T-helper 17 cell (primary cell): ENCODE measurements at regions not wholly inside any gene's neighbourhood (a gene's known extent, or its start where the extent isn't known, plus 50 kb on each side); places are given as distances from the start of the nearest gene placed in this dataset.

Experiments
- ATAC-seq: fragments of 150-1000 bp; cut with Tn5 transposase; 2 replicates; pipeline ENCODE4 v1.10.0; 2021; ENCODE audit warnings: mild to moderate bottlenecking, moderate library complexity
- DNase-seq, 3 donors: peaks; one replicate each; pipeline versions ENCODE4 v3.0.0 to v3.0.0-alpha.2; 2020 to 2021
- H3K9me3 ChIP-seq: one replicate; pipeline ENCODE4 v1.7.0; 2013; ENCODE audit warnings: low read length, mild to moderate bottlenecking; ENCODE audit not compliant: control insufficient read depth, poor library complexity, severe bottlenecking
- H3K27ac Mint-ChIP-seq: one replicate; pipeline ENCODE4 v1.8.0; 2022; ENCODE audit warnings: mild to moderate bottlenecking, moderate library complexity, mixed read lengths
- H3K27me3 Mint-ChIP-seq: one replicate; pipeline ENCODE4 v1.8.0; 2022; ENCODE audit warnings: mixed read lengths
- H3K36me3 Mint-ChIP-seq: one replicate; pipeline ENCODE4 v1.8.0; 2022; ENCODE audit warnings: low read depth, mixed read lengths
- H3K4me1 Mint-ChIP-seq: one replicate; pipeline ENCODE4 v1.8.0; 2022; ENCODE audit warnings: mild to moderate bottlenecking, mixed read lengths
- H3K4me3 Mint-ChIP-seq: one replicate; pipeline ENCODE4 v1.8.0; 2022; ENCODE audit warnings: mild to moderate bottlenecking, moderate library complexity, mixed read lengths

GRCh38 chr7:4406288-4407058 is 275.6 kb upstream of the FOXK1 start:
- no peaks in the 10 kb centered on the region for H3K9me3 ChIP-seq
- no peaks in the 10 kb centered on the region for H3K36me3 Mint-ChIP-seq
- no peaks in the 10 kb centered on the region for H3K4me1 Mint-ChIP-seq
- no peaks in the 10 kb centered on the region for H3K27me3 Mint-ChIP-seq
- H3K4me3 Mint-ChIP-seq, result no peak overlapping the region
- no peak overlapping the region for H3K27ac Mint-ChIP-seq
- ATAC-seq, result no peak
- no peak for DNase-seq

DNA sequence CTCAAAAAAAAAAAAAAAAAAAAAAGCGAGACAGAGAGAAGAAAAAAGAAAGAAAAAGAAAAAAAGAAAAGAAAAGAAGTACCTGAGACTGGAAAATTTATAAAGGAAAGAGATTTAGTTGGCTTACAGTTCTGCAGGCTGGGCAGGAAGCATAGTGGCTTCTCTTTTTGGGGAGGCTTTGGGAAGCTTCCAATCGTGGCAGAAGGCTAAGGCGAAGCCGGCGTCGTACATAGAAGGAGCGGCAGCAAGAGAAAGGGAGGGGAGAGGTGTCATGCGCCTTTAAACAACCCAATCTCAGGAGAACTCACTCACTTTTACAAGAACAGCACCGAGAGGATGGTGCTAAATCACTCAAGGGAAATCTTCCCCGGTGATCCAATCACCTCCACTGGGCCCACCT is 272.1 kb upstream of the FOXK1 start:
- H3K27me3 Mint-ChIP-seq, result no peaks in the 10 kb centered on the region
- no peaks in the 10 kb centered on the region for H3K36me3 Mint-ChIP-seq
- no peak for DNase-seq
- no peak overlapping the region for H3K27ac Mint-ChIP-seq
- H3K9me3 ChIP-seq, result no peaks in the 10 kb centered on the region
- no peak overlapping the region for H3K4me3 Mint-ChIP-seq
- no peak for ATAC-seq
- H3K4me1 Mint-ChIP-seq, result no peaks in the 10 kb centered on the region

- ATAC-seq, result no peak
- Mint-ChIP-seq H3K27me3 (no peaks in the 10 kb centered on the region), H3K4me3 (no peak overlapping the region)
These were observed 265.6 kb upstream of the FOXK1 start for GRCh38 chr7:4416396-4417056.

DNA sequence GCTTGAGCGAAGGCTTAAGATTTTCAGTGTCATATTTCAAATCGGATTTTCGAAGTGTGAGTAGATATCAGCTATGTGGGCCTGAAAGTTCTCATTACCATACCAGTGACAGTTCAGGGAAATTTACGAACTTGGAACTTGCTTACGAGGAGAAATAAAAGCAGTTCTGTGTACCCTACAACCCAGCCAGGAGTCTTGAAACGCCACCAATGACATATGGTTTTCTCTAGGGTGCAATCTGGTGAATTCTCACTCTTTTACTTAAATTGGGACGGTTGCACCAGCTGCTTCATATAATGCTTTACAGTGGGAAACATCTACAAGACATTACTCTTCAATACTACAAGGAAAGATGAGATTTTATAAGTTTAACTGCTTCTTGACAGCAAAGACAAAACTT is 253.6 kb upstream of the FOXK1 start:
- no peak overlapping the region for H3K27ac Mint-ChIP-seq
- H3K4me3 Mint-ChIP-seq, result no peak overlapping the region
- H3K36me3 Mint-ChIP-seq, result peaks cover 2% of the 10 kb centered on the region
- ATAC-seq, result no peak
- peaks cover 12% of the 10 kb centered on the region for H3K27me3 Mint-ChIP-seq
- no peaks in the 10 kb centered on the region for H3K4me1 Mint-ChIP-seq
- H3K9me3 ChIP-seq, result no peaks in the 10 kb centered on the region
- no peak for DNase-seq

More at GRCh38 chr7:4416396-4417056, 265.6 kb upstream of the FOXK1 start:
- H3K9me3 ChIP-seq, result no peaks in the 10 kb centered on the region
- H3K27ac Mint-ChIP-seq, result no peak overlapping the region
- no peak for DNase-seq
- H3K36me3 Mint-ChIP-seq, result no peaks in the 10 kb centered on the region
- H3K4me1 Mint-ChIP-seq, result no peaks in the 10 kb centered on the region

GRCh38 chr7:4430227-4430626 is 251.9 kb upstream of the FOXK1 start:
- DNase-seq, result no peak
- H3K27me3 Mint-ChIP-seq, result peaks cover 15% of the 10 kb centered on the region
- H3K9me3 ChIP-seq, result no peaks in the 10 kb centered on the region
- H3K36me3 Mint-ChIP-seq, result peaks cover 2% of the 10 kb centered on the region
- no peaks in the 10 kb centered on the region for H3K4me1 Mint-ChIP-seq
- no peak for ATAC-seq
- H3K27ac Mint-ChIP-seq, result no peak overlapping the region
- H3K4me3 Mint-ChIP-seq, result no peak overlapping the region

GRCh38 chr7:4434306-4434705 is 247.8 kb upstream of the FOXK1 start:
- H3K4me1 Mint-ChIP-seq, result no peaks in the 10 kb centered on the region
- peaks cover 29% of the 10 kb centered on the region for H3K27me3 Mint-ChIP-seq

GRCh38 chr7:4436361-4436895 is 245.7 kb upstream of the FOXK1 start:
- Mint-ChIP-seq H3K4me1 (no peaks in the 10 kb centered on the region), H3K27ac (no peak overlapping the region), H3K4me3 (no peak overlapping the region), H3K36me3 (no peaks in the 10 kb centered on the region), H3K27me3 (peaks cover 29% of the 10 kb centered on the region)
- no peaks in the 10 kb centered on the region for H3K9me3 ChIP-seq
- DNase-seq (no peak), ATAC-seq (no peak)

More at GRCh38 chr7:4434306-4434705, 247.8 kb upstream of the FOXK1 start:
- no peak overlapping the region for H3K4me3 Mint-ChIP-seq
- no peaks in the 10 kb centered on the region for H3K36me3 Mint-ChIP-seq
- no peaks in the 10 kb centered on the region for H3K9me3 ChIP-seq
- H3K27ac Mint-ChIP-seq, result no peak overlapping the region
- ATAC-seq, result no peak
- DNase-seq, result no peak

DNA sequence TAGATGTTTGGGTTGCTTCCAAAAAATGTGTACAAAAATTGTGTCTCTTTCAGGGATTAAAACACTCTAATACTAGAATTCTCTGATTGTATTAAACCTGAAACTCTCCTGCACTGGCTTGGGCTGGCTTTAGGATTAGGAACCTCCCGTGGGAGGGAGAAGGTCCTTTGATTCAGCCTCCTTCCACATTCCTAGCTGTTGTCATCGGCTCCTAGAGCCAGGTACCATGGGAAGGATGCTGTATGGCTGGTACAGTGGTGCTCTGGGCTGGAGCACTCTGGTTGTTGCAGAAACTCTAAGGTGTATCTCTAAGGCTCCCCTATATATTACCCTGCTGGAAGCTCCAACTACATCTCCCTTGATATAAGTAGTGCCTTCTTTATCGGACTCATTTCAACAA is 245.2 kb upstream of the FOXK1 start:
- ATAC-seq (no peak), DNase-seq (no peak)
- H3K4me3 Mint-ChIP-seq, result no peak overlapping the region
- H3K9me3 ChIP-seq, result no peaks in the 10 kb centered on the region
- H3K27ac Mint-ChIP-seq, result no peak overlapping the region
- H3K4me1 Mint-ChIP-seq, result no peaks in the 10 kb centered on the region
- peaks cover 29% of the 10 kb centered on the region for H3K27me3 Mint-ChIP-seq
- H3K36me3 Mint-ChIP-seq, result no peaks in the 10 kb centered on the region

DNA sequence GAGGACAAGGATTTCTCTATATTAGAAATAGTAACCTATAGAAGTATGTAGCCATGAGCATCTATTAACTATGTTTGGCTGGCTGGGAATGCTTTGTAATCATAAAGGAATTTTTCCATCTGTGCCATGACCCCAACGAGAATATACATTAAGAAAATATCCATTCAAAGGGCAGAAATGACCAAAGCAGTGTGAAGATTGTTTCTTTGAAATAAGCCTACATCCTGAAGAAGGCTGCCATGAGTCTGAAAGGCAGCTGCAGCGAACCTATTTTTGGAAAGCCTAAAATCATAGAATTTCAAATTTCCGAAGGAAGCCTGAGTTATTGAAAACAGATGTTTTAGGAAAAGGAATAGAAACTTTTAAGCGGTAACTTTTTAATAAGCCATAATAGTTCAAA is 244.2 kb upstream of the FOXK1 start:
- peaks cover 29% of the 10 kb centered on the region for H3K27me3 Mint-ChIP-seq
- no peak overlapping the region for H3K4me3 Mint-ChIP-seq
- H3K36me3 Mint-ChIP-seq, result no peaks in the 10 kb centered on the region
- H3K9me3 ChIP-seq, result no peaks in the 10 kb centered on the region
- ATAC-seq (no peak), DNase-seq (no peak)
- no peaks in the 10 kb centered on the region for H3K4me1 Mint-ChIP-seq
- no peak overlapping the region for H3K27ac Mint-ChIP-seq

- Mint-ChIP-seq H3K4me3 (no peak overlapping the region), H3K27me3 (peaks cover 29% of the 10 kb centered on the region), H3K4me1 (no peaks in the 10 kb centered on the region), H3K27ac (no peak overlapping the region), H3K36me3 (no peaks in the 10 kb centered on the region)
- no peaks in the 10 kb centered on the region for H3K9me3 ChIP-seq
- no peak for DNase-seq
- ATAC-seq, result no peak
These were observed 243.3 kb upstream of the FOXK1 start for GRCh38 chr7:4438723-4439245.

DNA sequence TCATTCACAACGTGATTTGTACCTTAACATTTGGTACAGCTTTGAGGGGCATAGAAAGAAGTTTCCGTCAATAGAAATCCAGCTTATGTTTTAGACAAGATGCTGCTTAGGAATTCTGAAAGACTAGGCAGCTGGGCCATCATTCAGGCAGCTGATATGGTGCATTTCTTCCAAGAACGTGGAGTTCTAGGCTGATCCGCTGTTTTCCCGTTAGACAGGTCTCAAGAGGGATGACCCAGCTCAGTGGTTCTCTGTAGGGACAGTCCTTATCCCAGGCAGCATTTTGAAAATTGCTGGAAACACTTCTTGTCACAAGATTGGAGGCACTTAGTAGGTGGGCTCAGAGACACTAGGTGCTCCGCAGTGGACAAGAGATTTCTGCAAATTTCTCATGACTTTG is 242.7 kb upstream of the FOXK1 start:
- no peak for ATAC-seq
- no peak for DNase-seq
- Mint-ChIP-seq H3K36me3 (no peaks in the 10 kb centered on the region), H3K27me3 (peaks cover 29% of the 10 kb centered on the region), H3K4me3 (no peak overlapping the region), H3K27ac (no peak overlapping the region), H3K4me1 (no peaks in the 10 kb centered on the region)
- no peaks in the 10 kb centered on the region for H3K9me3 ChIP-seq

DNA sequence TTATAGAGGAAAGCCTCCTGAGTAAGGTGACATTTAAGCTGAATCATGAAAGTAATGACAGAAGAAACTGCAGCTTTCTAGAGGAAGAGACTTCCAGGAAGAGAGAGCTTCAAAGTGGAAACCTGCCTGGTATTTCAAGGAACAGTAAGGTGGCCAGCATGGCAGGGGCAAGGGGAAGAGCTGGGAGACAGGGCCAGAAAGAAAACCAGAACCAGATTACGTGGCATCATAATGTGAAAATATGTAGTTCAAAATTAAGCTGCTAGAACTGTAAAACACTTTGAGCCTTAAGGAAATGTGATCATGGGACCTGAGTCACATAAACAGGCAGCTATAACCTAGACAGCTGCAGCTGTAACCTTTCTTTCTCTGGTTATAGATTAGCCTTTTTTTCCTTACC is 238.0 kb upstream of the FOXK1 start:
- peaks cover 3% of the 10 kb centered on the region for H3K9me3 ChIP-seq
- no peaks in the 10 kb centered on the region for H3K27me3 Mint-ChIP-seq
- H3K4me1 Mint-ChIP-seq, result no peaks in the 10 kb centered on the region
- no peak overlapping the region for H3K4me3 Mint-ChIP-seq
- H3K27ac Mint-ChIP-seq, result no peak overlapping the region
- no peak for DNase-seq
- no peak for ATAC-seq
- no peaks in the 10 kb centered on the region for H3K36me3 Mint-ChIP-seq

DNA sequence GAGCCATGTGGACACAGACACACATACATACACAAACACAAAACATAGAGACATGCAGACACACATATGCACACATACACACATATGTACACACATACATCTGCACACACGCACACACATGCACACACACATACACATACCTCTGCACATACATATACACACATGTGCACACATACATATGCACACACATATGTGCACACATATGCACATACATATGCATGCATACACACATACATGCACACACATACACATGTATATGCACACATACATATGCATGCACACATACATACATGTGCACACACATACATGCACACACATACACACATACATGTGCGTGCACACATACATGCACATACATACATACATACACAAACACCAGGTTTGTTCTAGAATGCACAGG is 236.3 kb upstream of the FOXK1 start:
- Mint-ChIP-seq H3K27ac (no peak overlapping the region), H3K4me3 (no peak overlapping the region), H3K27me3 (peaks cover 9% of the 10 kb centered on the region), H3K4me1 (no peaks in the 10 kb centered on the region), H3K36me3 (no peaks in the 10 kb centered on the region)
- no peak for DNase-seq
- no peak for ATAC-seq
- peaks cover 3% of the 10 kb centered on the region for H3K9me3 ChIP-seq
